SK-N-SH treated with all-trans-retinoic acid at 6 μM for 48 hours (cell line): ENCODE measurements at regions not wholly inside any gene's neighbourhood (a gene's known extent, or its start where the extent isn't known, plus 50 kb on each side); places are given as distances from the start of the nearest gene placed in this dataset.

Source experiments
- ATAC-seq: fragments of 200-7000 bp; cut with Tn5 transposase; 3 replicates; pipeline ENCODE4 v1.9.1; 2020; ENCODE audit warnings: mild to moderate bottlenecking, moderate library complexity
- ARNTL ChIP-seq: fragments of 450-650 bp; formaldehyde crosslinking; IDR thresholded peaks from 2 replicates; pipeline ENCODE4 v1.5.0; 2020; ENCODE audit warnings: low read depth, mild to moderate bottlenecking, moderate library complexity, borderline replicate concordance
- BACH2 ChIP-seq: fragments of 250-450 bp; sonication (Bioruptor Pico); IDR thresholded peaks from 2 replicates; pipeline ENCODE4 v1.9.0; 2021; ENCODE audit warnings: mild to moderate bottlenecking, borderline replicate concordance
- CREB5 ChIP-seq: fragments of 250-450 bp; sonication (Bioruptor Pico); IDR thresholded peaks from 2 replicates; pipeline ENCODE4 v1.5.1; 2020; ENCODE audit warnings: low read depth, mild to moderate bottlenecking, moderate library complexity
- CSDC2 ChIP-seq: fragments of 250-450 bp; sonication (Bioruptor Pico); IDR thresholded peaks from 2 replicates; pipeline ENCODE4 v1.5.0; 2020; ENCODE audit warnings: mild to moderate bottlenecking, moderate library complexity
- ESRRG ChIP-seq: fragments of 250-450 bp; sonication (Bioruptor Pico); IDR thresholded peaks from 2 replicates; pipeline ENCODE4 v1.6.1; 2021; ENCODE audit warnings: mild to moderate bottlenecking
- GLIS3 ChIP-seq: fragments of 250-450 bp; sonication (Bioruptor Pico); IDR thresholded peaks from 2 replicates; pipeline ENCODE4 v1.5.0; 2020; ENCODE audit warnings: mild to moderate bottlenecking, moderate library complexity
- ISL1 ChIP-seq: fragments of 250-450 bp; sonication (Bioruptor Pico); IDR thresholded peaks from 2 replicates; pipeline ENCODE4 v2.1.2; 2022; ENCODE audit warnings: mild to moderate bottlenecking, moderate library complexity
- OSR1 ChIP-seq: fragments of 250-450 bp; sonication (Bioruptor Pico); IDR thresholded peaks from 2 replicates; pipeline ENCODE4 v1.8.0; 2022; ENCODE audit warnings: moderate library complexity, mild to moderate bottlenecking, inconsistent platforms
- PATZ1 ChIP-seq: fragments of 250-450 bp; sonication (Bioruptor Pico); IDR thresholded peaks from 2 replicates; pipeline ENCODE4 v1.8.0; 2020; ENCODE audit warnings: mild to moderate bottlenecking, moderate library complexity, borderline replicate concordance
- POU6F1 ChIP-seq: fragments of 250-450 bp; sonication (Bioruptor Pico); IDR thresholded peaks from 2 replicates; pipeline ENCODE4 v1.8.0; 2021; ENCODE audit warnings: low read depth, mild to moderate bottlenecking, moderate library complexity, borderline replicate concordance
- PPARA ChIP-seq: fragments of 250-450 bp; sonication (Bioruptor Pico); IDR thresholded peaks from 2 replicates; pipeline ENCODE4 v1.5.0; 2020; ENCODE audit warnings: mild to moderate bottlenecking, borderline replicate concordance
- RARB ChIP-seq: fragments of 250-450 bp; sonication (Bioruptor Pico); IDR thresholded peaks from 2 replicates; pipeline ENCODE4 v1.8.0; 2021; ENCODE audit warnings: mild to moderate bottlenecking, moderate library complexity
- SNAI2 ChIP-seq: fragments of 250-450 bp; sonication (Bioruptor Pico); IDR thresholded peaks from 2 replicates; pipeline ENCODE4 v1.5.0; 2020; ENCODE audit warnings: mild to moderate bottlenecking, moderate library complexity
- TCF4 ChIP-seq: fragments of 250-450 bp; sonication (Bioruptor Pico); IDR thresholded peaks from 2 replicates; pipeline ENCODE4 v1.8.0; 2021; ENCODE audit warnings: mild to moderate bottlenecking, moderate library complexity, borderline replicate concordance
- TOX ChIP-seq: fragments of 250-450 bp; sonication (Bioruptor Pico); IDR thresholded peaks from 2 replicates; pipeline ENCODE4 v1.8.0; 2021; ENCODE audit warnings: mild to moderate bottlenecking, moderate library complexity, borderline replicate concordance
- TSHZ2 ChIP-seq: fragments of 250-450 bp; sonication (Bioruptor Pico); IDR thresholded peaks from 2 replicates; pipeline ENCODE4 v1.5.0; 2020; ENCODE audit warnings: mild to moderate bottlenecking, moderate library complexity
- ZC3H10 ChIP-seq: fragments of 250-450 bp; sonication (Bioruptor Pico); IDR thresholded peaks from 2 replicates; pipeline ENCODE4 v1.5.1; 2021; ENCODE audit warnings: mild to moderate bottlenecking, moderate library complexity
- ZFP3 ChIP-seq: fragments of 250-450 bp; sonication (Bioruptor Pico); IDR thresholded peaks from 2 replicates; pipeline ENCODE4 v1.5.0; 2020; ENCODE audit warnings: mild to moderate bottlenecking, moderate library complexity
- ZNF565 ChIP-seq: fragments of 450-650 bp; formaldehyde crosslinking; conservative IDR thresholded peaks from 2 replicates; pipeline ENCODE4 v1.5.0; 2020; ENCODE audit warnings: low read depth, mild to moderate bottlenecking, moderate library complexity
- ZNF70 ChIP-seq: fragments of 450-650 bp; formaldehyde crosslinking; IDR thresholded peaks from 2 replicates; pipeline ENCODE4 v1.5.0; 2020; ENCODE audit warnings: mild to moderate bottlenecking, moderate library complexity
- ZNF8 ChIP-seq: fragments of 450-650 bp; formaldehyde crosslinking; IDR thresholded peaks from 2 replicates; pipeline ENCODE4 v1.5.0; 2020; ENCODE audit warnings: mild to moderate bottlenecking, moderate library complexity

GRCh38 chr9:88303721-88304451 lies 84.4 kb upstream of the SPIN1 start (continued):
- TF ChIP-seq POU6F1 (CRISPR knock-in tag) (no peak), ZNF565 (CRISPR knock-in tag) (no peak)

- TF ChIP-seq TCF4: no peak
- TF ChIP-seq, all 23 proteins: peak for 0
- no peak for ATAC-seq
These were observed 85.5 kb upstream of the SPIN1 start for GRCh38 chr9:88302579-88303324.

- ATAC-seq: no peak
These were observed 87.7 kb upstream of the SPIN1 start for GRCh38 chr9:88300556-88300955.

GRCh38 chr9:88291856-88292255 lies 96.4 kb upstream of the SPIN1 start:
- ATAC-seq: no peak
- TF ChIP-seq ISL1 (CRISPR knock-in tag): no peak
- no peak for TF ChIP-seq BACH2
- no peak for TF ChIP-seq PATZ1 (CRISPR knock-in tag)
- no peak for TF ChIP-seq TSHZ2 (CRISPR knock-in tag)
- TF ChIP-seq RARB (CRISPR knock-in tag): no peak
- TF ChIP-seq CREB5: no peak
- TF ChIP-seq PPARA (CRISPR knock-in tag): no peak
- no peak for TF ChIP-seq SNAI2 (CRISPR knock-in tag)
- no peak for TF ChIP-seq ZNF8 (CRISPR knock-in tag)

More at GRCh38 chr9:88300556-88300955, 87.7 kb upstream of the SPIN1 start:
- TF ChIP-seq POU6F1 (CRISPR knock-in tag) (no peak), ZNF70 (no peak), SNAI2 (CRISPR knock-in tag) (no peak), ESRRG (CRISPR knock-in tag) (no peak), GLIS3 (CRISPR knock-in tag) (no peak), ZNF565 (CRISPR knock-in tag) (no peak), TSHZ2 (CRISPR knock-in tag) (no peak), CSDC2 (no peak), ARNTL (CRISPR knock-in tag) (no peak), ZFP3 (CRISPR knock-in tag) (no peak), TOX (CRISPR knock-in tag) (no peak), BACH2 (no peak), RARB (CRISPR knock-in tag) (no peak), ZC3H10 (CRISPR knock-in tag) (no peak), OSR1 (no peak)
- TF ChIP-seq, all 23 proteins: peak for 0
